ENCODE measurements at regions not wholly inside any gene's neighbourhood (a gene's known extent, or its start where the extent isn't known, plus 50 kb on each side); places are given as distances from the start of the nearest gene placed in this dataset.

GRCh38 chr2:107615039-107615438 is 211.7 kb upstream of the RGPD4 start (continued):
- TF ChIP-seq, protein P1, sequence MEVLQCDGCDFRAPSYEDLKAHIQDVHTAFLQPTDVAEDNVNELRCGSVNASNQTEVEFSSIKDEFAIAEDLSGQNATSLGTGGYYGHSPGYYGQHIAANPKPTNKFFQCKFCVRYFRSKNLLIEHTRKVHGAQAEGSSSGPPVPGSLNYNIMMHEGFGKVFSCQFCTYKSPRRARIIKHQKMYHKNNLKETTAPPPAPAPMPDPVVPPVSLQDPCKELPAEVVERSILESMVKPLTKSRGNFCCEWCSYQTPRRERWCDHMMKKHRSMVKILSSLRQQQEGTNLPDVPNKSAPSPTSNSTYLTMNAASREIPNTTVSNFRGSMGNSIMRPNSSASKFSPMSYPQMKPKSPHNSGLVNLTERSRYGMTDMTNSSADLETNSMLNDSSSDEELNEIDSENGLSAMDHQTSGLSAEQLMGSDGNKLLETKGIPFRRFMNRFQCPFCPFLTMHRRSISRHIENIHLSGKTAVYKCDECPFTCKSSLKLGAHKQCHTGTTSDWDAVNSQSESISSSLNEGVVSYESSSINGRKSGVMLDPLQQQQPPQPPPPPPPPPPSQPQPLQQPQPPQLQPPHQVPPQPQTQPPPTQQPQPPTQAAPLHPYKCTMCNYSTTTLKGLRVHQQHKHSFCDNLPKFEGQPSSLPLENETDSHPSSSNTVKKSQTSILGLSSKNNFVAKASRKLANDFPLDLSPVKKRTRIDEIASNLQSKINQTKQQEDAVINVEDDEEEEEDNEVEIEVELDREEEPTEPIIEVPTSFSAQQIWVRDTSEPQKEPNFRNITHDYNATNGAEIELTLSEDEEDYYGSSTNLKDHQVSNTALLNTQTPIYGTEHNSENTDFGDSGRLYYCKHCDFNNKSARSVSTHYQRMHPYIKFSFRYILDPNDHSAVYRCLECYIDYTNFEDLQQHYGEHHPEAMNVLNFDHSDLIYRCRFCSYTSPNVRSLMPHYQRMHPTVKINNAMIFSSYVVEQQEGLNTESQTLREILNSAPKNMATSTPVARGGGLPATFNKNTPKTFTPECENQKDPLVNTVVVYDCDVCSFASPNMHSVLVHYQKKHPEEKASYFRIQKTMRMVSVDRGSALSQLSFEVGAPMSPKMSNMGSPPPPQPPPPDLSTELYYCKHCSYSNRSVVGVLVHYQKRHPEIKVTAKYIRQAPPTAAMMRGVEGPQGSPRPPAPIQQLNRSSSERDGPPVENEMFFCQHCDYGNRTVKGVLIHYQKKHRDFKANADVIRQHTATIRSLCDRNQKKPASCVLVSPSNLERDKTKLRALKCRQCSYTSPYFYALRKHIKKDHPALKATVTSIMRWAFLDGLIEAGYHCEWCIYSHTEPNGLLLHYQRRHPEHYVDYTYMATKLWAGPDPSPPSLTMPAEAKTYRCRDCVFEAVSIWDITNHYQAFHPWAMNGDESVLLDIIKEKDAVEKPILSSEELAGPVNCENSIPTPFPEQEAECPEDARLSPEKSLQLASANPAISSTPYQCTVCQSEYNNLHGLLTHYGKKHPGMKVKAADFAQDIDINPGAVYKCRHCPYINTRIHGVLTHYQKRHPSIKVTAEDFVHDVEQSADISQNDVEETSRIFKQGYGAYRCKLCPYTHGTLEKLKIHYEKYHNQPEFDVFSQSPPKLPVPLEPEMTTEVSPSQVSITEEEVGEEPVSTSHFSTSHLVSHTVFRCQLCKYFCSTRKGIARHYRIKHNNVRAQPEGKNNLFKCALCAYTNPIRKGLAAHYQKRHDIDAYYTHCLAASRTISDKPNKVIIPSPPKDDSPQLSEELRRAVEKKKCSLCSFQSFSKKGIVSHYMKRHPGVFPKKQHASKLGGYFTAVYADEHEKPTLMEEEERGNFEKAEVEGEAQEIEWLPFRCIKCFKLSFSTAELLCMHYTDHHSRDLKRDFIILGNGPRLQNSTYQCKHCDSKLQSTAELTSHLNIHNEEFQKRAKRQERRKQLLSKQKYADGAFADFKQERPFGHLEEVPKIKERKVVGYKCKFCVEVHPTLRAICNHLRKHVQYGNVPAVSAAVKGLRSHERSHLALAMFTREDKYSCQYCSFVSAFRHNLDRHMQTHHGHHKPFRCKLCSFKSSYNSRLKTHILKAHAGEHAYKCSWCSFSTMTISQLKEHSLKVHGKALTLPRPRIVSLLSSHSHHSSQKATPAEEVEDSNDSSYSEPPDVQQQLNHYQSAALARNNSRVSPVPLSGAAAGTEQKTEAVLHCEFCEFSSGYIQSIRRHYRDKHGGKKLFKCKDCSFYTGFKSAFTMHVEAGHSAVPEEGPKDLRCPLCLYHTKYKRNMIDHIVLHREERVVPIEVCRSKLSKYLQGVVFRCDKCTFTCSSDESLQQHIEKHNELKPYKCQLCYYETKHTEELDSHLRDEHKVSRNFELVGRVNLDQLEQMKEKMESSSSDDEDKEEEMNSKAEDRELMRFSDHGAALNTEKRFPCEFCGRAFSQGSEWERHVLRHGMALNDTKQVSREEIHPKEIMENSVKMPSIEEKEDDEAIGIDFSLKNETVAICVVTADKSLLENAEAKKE (CRISPR knock-in tag; IDR thresholded peaks at IDR 0.05): no peak
- TF ChIP-seq JUNB (IDR thresholded peaks at IDR 0.05; ENCODE audit: unreplicated experiment): no peak

- H3K27me3 ChIP-seq (ENCODE audit: insufficient read depth): no peaks in the 10 kb centered on the region
- DNase-seq (ENCODE audit: low spot score) (no peak), ATAC-seq (no peak)
- no peaks in the 10 kb centered on the region for H3K79me2 ChIP-seq (replicated peaks; ENCODE audit: insufficient read depth)
- peaks cover 4% of the 10 kb centered on the region; the same call in 1 of the 2 replicates for H3K9me2 ChIP-seq (ENCODE audit: insufficient read depth)
- H3K36me3 ChIP-seq (ENCODE audit: insufficient read depth): peaks cover 14% of the 10 kb centered on the region; the same call in 1 of the 2 replicates
- Mint-ChIP-seq H3K4me3 (no peak overlapping the region), H3K36me3 (ENCODE audit: low read depth) (peaks cover 13% of the 10 kb centered on the region; the same call in 2 of the 3 replicates), H3K4me1 (no peaks in the 10 kb centered on the region), H3K27ac (no peak overlapping the region), H3K9me3 (peaks cover 64% of the 10 kb centered on the region), H3K27me3 (ENCODE audit: insufficient read depth, low read depth, poor library complexity) (peaks cover 1% of the 10 kb centered on the region)
- H3K4me3 ChIP-seq: no peak overlapping the region
- no peaks in the 10 kb centered on the region for H4K20me1 ChIP-seq (replicated peaks; ENCODE audit: insufficient read depth)
- no peak overlapping the region for H3K27ac ChIP-seq (ENCODE audit: low read depth)
- H3K4me1 ChIP-seq (ENCODE audit: insufficient read depth): no peaks in the 10 kb centered on the region
- H3F3A ChIP-seq (replicated peaks; ENCODE audit: low read depth): no peaks in the 10 kb centered on the region
- TF ChIP-seq STAT1 (IDR thresholded peaks at IDR 0.05; ENCODE audit: unreplicated experiment) (no peak), ZNF114 (CRISPR knock-in tag; IDR thresholded peaks at IDR 0.05) (no peak), EZH2 (IDR thresholded peaks at IDR 0.05; ENCODE audit: low read depth, unreplicated experiment) (no peak), EZH2phosphoT487 (IDR thresholded peaks at IDR 0.05; ENCODE audit: unreplicated experiment) (no peak), ETS1 (IDR thresholded peaks at IDR 0.05) (no peak), CREB1 (CRISPR knock-in tag; IDR thresholded peaks at IDR 0.05; ENCODE audit: low read depth) (no peak), JUNB (IDR thresholded peaks at IDR 0.05; ENCODE audit: unreplicated experiment) (no peak), NANOG (IDR thresholded peaks at IDR 0.05; ENCODE audit: borderline replicate concordance) (no peak)
- TF ChIP-seq, protein P1 (CRISPR knock-in tag; IDR thresholded peaks at IDR 0.05): no peak
- no peak overlapping the region for H3K4me2 ChIP-seq
- H2AFZ ChIP-seq: no peak overlapping the region
Observed at GRCh38 chr2:107618769-107619168, 207.9 kb upstream of the RGPD4 start.
